GM13976 (cell line): ENCODE measurements at regions not wholly inside any gene's neighbourhood (a gene's known extent, or its start where the extent isn't known, plus 50 kb on each side); places are given as distances from the start of the nearest gene placed in this dataset.

Experiments
- DNase-seq: peaks from one replicate; pipeline ENCODE4 v3.0.0; 2012; ENCODE audit warnings: low spot score
- in situ Hi-C: fragments of 300-500 bp; cut with MboI; formaldehyde crosslinking; loops from one replicate; pipeline ENCODE4 v1.12.0; 2022; ENCODE audit warnings: low sequenced_read_pairs, mixed read lengths, inconsistent platforms; ENCODE audit not compliant: unreplicated experiment
- TF ChIP-seq, protein P1 (sequence below): IDR thresholded peaks from 2 replicates; pipeline ENCODE4 v1.5.1; 2012; ENCODE audit warnings: borderline replicate concordance, mild to moderate bottlenecking; ENCODE audit not compliant: insufficient read depth; ENCODE audit errors: extremely low read depth, missing control alignments, control extremely low read depth

- no peak for DNase-seq
- TF ChIP-seq, protein P1, sequence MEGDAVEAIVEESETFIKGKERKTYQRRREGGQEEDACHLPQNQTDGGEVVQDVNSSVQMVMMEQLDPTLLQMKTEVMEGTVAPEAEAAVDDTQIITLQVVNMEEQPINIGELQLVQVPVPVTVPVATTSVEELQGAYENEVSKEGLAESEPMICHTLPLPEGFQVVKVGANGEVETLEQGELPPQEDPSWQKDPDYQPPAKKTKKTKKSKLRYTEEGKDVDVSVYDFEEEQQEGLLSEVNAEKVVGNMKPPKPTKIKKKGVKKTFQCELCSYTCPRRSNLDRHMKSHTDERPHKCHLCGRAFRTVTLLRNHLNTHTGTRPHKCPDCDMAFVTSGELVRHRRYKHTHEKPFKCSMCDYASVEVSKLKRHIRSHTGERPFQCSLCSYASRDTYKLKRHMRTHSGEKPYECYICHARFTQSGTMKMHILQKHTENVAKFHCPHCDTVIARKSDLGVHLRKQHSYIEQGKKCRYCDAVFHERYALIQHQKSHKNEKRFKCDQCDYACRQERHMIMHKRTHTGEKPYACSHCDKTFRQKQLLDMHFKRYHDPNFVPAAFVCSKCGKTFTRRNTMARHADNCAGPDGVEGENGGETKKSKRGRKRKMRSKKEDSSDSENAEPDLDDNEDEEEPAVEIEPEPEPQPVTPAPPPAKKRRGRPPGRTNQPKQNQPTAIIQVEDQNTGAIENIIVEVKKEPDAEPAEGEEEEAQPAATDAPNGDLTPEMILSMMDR, result no peak
- in situ Hi-C loops, result no loop called here
Observed at GRCh38 chr10:53122281-53122680, 349.7 kb upstream of the MBL2 start.

DNA sequence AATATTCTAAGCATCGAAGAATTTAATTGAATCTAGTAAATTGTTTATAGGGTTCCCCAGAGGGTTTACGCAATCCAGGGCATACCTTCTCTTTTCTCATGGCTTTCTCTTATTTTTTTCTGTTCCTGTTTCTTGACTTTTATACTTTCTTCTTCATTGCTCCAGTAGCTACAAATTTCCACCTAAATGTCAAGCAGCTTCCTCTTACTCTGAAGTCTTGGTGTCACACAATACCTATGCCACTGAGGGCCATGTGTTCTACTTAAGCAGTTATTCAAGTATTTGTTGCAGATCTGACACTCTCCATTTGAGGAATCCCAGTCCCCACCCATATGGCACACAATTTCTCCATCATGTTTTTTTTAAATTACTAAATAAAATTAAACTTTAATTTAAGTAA is 343.1 kb upstream of the MBL2 start:
- in situ Hi-C loops, result no loop called here
- no peak for DNase-seq
- TF ChIP-seq, protein P1, result no peak

GRCh38 chr10:53111529-53111928 is 338.9 kb upstream of the MBL2 start:
- TF ChIP-seq, protein P1, result no peak
- in situ Hi-C loops, result no loop called here
- DNase-seq, result no peak

- TF ChIP-seq, protein P1, result no peak
- in situ Hi-C loops, result no loop called here
- DNase-seq, result no peak
Observed at GRCh38 chr10:53109320-53109719, 336.7 kb upstream of the MBL2 start.

DNA sequence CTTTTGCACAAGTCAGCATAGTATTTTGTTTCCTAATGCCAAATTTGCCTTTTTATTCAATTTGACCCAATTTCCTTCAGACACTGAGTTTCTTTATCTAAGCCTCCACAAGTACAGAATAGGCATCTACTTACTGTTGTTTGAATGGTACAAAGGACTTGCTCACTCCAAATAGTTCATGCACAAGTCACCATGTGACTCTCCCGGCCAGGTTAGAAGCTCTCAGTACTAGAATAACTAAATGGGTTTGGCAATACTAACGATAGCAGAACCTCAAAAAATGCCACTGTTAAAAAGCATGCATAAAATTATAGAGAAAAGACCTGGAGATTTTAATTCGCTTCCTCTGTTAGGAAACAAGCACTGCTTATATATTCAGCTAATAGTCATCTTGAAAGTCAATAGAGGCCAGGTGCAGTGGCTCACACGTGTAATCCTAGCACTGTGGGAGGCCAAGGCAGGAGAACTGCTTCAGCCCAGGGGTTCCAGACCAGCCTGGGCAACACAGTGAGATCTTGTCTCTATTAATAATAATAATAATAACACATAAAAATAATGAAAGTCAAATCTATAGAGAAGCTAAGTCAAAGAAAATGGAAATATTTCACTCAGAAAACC is 335.8 kb upstream of the MBL2 start:
- in situ Hi-C loops, result no loop called here
- DNase-seq, result no peak
- TF ChIP-seq, protein P1, result no peak

DNA sequence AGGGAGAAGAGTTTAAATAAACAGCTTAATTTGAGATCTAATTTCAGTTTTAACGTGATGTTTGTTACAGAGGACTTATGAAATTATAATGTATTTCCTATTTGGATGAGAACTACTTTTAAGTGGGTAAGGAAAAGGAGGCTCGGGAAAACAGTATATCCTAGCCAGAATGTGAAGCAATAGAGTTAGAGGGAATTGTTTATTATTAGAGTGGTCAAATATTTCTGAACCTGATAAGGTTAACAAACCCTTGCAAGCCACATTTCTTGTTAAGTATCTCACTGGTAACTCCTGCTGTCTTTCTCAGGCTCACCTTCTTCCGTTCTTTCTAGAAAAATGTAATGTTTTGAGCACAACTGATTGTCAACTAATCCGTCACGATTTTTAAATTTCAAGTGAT is 335.1 kb upstream of the MBL2 start:
- in situ Hi-C loops, result no loop called here
- no peak for DNase-seq
- TF ChIP-seq, protein P1, result no peak

GRCh38 chr10:53102424-53102823 is 329.8 kb upstream of the MBL2 start:
- TF ChIP-seq, protein P1, result no peak
- no peak for DNase-seq
- in situ Hi-C loops, result no loop called here
